ENCODE measurements at regions not wholly inside any gene's neighbourhood (a gene's known extent, or its start where the extent isn't known, plus 50 kb on each side); places are given as distances from the start of the nearest gene placed in this dataset.

- no peak for TF ChIP-seq CTCF (IDR thresholded peaks at IDR 0.05)
- TF ChIP-seq POLR2A (IDR thresholded peaks at IDR 0.05): no peak
Measured at GRCh38 chr13:86135856-86136255, 336.6 kb upstream of the SLITRK6 start.
